ENCODE measurements at regions not wholly inside any gene's neighbourhood (a gene's known extent, or its start where the extent isn't known, plus 50 kb on each side); places are given as distances from the start of the nearest gene placed in this dataset.

- Histone ChIP-seq H3K36me3 (no peaks in the 10 kb centered on the region), H3K27ac (no peak overlapping the region), H3K4me3 (no peak overlapping the region), H3K27me3 (no peaks in the 10 kb centered on the region), H3K9me3 (no peaks in the 10 kb centered on the region), H3K4me1 (no peaks in the 10 kb centered on the region)
- DNase-seq (ENCODE audit: low spot score in 2 of 2): no peak
- TF ChIP-seq, protein P1, sequence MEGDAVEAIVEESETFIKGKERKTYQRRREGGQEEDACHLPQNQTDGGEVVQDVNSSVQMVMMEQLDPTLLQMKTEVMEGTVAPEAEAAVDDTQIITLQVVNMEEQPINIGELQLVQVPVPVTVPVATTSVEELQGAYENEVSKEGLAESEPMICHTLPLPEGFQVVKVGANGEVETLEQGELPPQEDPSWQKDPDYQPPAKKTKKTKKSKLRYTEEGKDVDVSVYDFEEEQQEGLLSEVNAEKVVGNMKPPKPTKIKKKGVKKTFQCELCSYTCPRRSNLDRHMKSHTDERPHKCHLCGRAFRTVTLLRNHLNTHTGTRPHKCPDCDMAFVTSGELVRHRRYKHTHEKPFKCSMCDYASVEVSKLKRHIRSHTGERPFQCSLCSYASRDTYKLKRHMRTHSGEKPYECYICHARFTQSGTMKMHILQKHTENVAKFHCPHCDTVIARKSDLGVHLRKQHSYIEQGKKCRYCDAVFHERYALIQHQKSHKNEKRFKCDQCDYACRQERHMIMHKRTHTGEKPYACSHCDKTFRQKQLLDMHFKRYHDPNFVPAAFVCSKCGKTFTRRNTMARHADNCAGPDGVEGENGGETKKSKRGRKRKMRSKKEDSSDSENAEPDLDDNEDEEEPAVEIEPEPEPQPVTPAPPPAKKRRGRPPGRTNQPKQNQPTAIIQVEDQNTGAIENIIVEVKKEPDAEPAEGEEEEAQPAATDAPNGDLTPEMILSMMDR (IDR thresholded peaks at IDR 0.05): no peak
- intact Hi-C loops (cut with DNase I): no loop called here
Measured at GRCh38 chr11:97118614-97119200, 728.9 kb downstream of the JRKL start.

DNA sequence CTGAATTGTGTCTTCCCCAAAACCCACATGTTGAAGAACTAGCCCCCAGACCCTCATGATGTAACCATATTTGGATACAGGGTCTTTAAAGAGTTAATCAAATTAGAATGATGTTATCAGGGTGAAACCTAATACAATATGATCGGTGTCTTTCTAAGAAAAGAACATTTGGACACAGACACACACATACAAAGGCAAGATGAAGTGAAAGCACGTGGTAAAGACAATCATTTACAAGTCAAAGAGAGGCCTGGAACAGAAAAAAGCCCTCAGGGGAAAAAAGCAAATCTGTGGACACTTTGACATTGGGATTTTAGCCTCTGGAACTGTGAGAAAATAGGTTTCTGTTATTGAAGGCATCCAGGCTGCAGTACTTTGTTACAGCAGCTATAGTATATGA lies 733.4 kb downstream of the JRKL start:
- Histone ChIP-seq H3K4me3 (no peak overlapping the region), H3K27me3 (no peaks in the 10 kb centered on the region), H3K27ac (no peak overlapping the region), H3K9me3 (peaks cover 0 to 5% of the 10 kb centered on the region in 2 donors), H3K36me3 (no peaks in the 10 kb centered on the region), H3K4me1 (no peaks in the 10 kb centered on the region)
- TF ChIP-seq, protein P1 (IDR thresholded peaks at IDR 0.05): no peak
- intact Hi-C loops (cut with DNase I): no loop called here
- DNase-seq (ENCODE audit: low spot score in 2 of 2): no peak

DNA sequence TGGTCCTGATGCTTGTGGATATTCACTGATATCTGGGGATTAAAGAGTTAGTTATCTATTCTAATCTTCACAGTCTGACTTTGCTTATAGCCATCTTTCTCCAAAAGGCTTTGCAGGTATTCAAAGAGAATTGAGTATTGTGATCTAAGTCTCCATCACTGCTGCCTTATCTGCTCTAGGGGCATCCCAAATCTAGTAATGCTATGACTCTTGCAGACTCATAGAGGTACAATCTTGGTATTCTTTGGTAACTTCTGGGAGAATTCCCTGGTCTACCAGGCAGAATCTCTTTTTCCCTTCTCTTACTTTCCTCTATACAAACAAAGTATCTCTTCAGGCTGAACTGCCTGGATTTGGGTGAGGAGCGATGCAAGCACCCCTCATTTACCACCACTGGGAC lies 746.3 kb downstream of the JRKL start:
- DNase-seq (ENCODE audit: low spot score in 2 of 2): no peak
- TF ChIP-seq, protein P1 (IDR thresholded peaks at IDR 0.05): no peak
- intact Hi-C loops (cut with DNase I): no loop called here
- Histone ChIP-seq H3K36me3 (no peaks in the 10 kb centered on the region), H3K27ac (no peak overlapping the region), H3K4me3 (no peak overlapping the region), H3K4me1 (no peaks in the 10 kb centered on the region), H3K9me3 (peaks cover 0 to 11% of the 10 kb centered on the region in 2 donors), H3K27me3 (no peaks in the 10 kb centered on the region)

- intact Hi-C loops (cut with DNase I): no loop called here
- H3K27me3 ChIP-seq: no peaks in the 10 kb centered on the region
- no peak for DNase-seq (ENCODE audit: low spot score in 2 of 2)
- H3K9me3 ChIP-seq: peaks cover 0 to 11% of the 10 kb centered on the region in 2 donors
- no peak overlapping the region for H3K27ac ChIP-seq
- TF ChIP-seq, protein P1 (IDR thresholded peaks at IDR 0.05): no peak
- no peaks in the 10 kb centered on the region for H3K36me3 ChIP-seq
- H3K4me1 ChIP-seq: no peaks in the 10 kb centered on the region
- no peak overlapping the region for H3K4me3 ChIP-seq
Measured at GRCh38 chr11:97140885-97141494, 751.2 kb downstream of the JRKL start.

DNA sequence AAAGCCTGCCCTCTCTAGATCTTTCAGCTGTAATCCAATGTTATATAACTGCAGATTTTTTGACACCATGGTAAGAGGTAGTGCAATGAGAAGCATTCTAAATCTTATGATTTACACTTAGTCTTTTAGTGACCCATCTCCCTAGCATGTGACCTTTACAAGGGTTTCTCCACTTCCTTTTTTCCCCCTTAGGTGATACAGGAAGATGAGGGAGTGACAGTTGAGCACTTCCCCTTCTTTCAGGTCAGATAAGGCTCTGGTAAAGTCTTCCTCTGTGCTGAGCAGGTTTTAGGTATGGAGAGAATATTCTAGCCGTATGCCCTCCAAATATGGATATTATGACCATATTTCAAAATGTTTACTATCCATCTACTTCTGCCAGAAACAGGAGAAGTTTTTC lies 753.6 kb downstream of the JRKL start:
- no peaks in the 10 kb centered on the region for H3K36me3 ChIP-seq
- intact Hi-C loops (cut with DNase I): no loop called here
- H3K9me3 ChIP-seq: peaks cover 0 to 11% of the 10 kb centered on the region in 2 donors
- TF ChIP-seq, protein P1 (IDR thresholded peaks at IDR 0.05): no peak
- H3K27ac ChIP-seq: no peak overlapping the region
- no peaks in the 10 kb centered on the region for H3K4me1 ChIP-seq
- H3K27me3 ChIP-seq: no peaks in the 10 kb centered on the region
- no peak for DNase-seq (ENCODE audit: low spot score in 2 of 2)
- H3K4me3 ChIP-seq: no peak overlapping the region

Measured in ascending aorta (tissue), 2 donors.